NOMO-1 treated with DMSO at 0.1 percent for 48 hours (cell line): ENCODE measurements at regions not wholly inside any gene's neighbourhood (a gene's known extent, or its start where the extent isn't known, plus 50 kb on each side); places are given as distances from the start of the nearest gene placed in this dataset.
"Not testable (repeated sequence)": the region's sequence is repeated elsewhere in the genome, so short reads cannot be mapped to it uniquely, and the experiment has no call there.

ENCODE experiments used
- DNase-seq: peaks from one replicate; lab custom pipeline; 2025; ENCODE audit not compliant: unreplicated experiment; lab: John Stamatoyannopoulos, UW

DNA sequence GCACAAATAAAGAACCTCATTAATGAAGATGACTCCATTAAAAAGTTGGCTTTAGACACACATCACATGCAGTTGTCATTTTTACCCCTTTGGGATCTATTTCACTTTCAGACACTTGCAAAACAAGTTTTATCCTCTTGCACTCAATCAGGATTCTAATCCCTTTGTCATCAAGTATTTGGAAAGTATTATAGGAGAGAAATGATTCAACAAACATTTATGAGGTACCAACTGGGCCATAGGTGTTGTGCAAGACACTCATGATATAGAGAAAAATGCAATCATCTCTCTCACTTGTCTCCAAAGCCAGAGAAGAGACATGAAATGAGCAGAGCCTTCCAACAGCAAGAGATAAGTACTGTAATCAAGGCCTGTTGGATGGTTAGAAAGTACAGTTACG is 327.7 kb downstream of the RMST start:
- no peak for DNase-seq

DNA sequence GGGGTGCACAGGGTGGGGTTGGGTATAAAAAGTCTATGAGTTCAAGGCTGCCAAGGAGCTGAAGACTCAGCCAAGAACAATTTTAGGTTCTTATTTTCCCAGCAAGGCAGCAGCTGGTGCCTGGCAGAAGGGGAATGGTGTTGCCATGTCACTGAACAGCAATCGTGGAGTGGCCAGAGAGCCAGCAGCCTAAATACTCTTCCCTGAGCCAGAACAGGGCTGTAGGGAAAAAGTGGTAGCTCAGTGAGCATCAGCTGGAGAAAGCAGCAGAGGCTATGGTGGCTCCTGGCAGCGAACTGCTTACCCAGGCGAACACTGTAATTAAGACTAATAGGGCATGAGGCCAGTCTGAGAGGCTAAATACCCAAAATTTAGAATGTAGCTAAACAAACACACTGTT is 334.9 kb downstream of the RMST start:
- DNase-seq = no peak

DNA sequence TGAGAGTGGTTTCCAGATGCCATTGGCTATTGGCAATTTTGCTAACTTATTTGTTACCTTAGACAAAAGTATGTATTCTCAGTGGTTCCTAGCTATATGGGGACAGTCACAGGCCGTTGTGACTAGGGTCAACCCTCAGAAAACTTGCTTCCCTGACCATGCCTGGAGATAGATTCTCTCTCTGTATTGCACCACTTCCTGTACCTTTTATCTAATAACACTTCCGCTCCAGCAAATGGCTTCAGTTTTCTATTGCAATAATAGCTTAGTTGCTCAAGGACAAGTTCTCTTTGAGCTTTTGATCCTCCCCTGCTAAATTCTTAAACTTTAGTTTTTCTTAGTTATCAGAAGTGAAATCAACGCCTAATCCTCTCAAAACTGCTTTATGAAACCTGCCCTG is 338.0 kb downstream of the RMST start:
- peak; percentile 82 for DNase-seq

DNA sequence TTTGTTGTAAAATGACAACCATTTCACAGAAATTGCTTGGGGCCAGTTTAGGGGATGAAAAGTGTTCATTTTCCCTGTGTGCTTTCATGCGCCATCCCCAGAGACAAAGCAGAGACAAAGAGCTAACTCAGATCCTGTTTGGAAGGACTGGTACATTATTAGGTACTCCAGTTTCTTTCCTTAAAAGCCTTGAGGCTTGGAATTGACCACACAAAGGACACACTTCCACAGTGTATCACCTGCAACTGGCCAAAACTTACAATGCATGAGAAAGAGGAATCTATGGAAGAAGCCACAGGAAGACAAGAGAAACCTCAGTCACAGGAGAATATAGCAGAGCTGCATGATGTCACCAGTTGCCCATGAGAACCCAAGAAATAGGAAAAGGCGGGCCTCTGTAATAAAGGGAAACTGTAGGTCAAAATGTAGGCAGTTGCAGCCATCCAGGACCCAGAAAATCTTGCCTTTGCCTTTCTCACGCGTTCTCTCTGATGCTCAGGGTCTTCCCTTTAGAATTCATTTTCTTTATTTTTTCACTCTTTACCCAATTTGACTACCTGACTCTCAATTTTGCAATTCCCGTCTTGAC is 339.0 kb downstream of the RMST start:
- no peak for DNase-seq

DNA sequence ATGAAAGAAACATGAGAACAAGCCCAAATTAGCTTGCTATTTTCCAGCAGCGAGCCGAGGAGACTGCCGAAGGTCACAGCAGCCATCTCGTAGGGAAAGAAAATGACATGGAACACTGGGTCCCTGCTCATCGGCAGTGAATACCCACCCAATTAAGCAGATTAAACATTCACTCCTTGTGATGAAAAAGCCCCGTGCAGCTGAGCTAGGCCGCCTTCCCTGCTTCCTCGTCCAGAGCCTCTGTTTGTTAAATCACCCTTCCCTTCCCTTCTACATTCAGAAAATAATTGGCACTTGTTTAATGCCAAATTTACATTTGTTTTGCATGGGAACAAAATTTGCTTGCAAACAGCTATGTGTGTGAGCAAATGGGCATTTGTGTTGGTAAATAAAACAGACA is 342.5 kb downstream of the RMST start:
- DNase-seq = no peak

DNA sequence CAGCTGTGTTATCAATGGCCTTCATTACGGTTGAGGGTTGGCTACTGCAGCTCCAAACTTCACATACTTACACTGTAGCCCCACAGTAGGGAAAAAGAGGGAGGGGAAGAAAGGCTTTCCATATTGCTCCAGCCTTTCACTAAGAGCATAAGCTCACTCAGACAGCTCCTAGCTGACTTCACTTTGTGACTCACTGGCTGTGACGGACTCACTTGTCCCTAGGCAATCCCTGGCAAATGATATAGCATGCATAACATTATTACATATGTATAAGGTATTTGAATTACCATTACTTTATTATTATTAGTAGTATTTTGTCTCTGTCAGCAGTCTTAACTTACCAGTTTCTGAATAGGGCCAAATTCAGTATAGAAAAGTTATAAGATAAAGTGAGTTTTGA is 350.7 kb downstream of the RMST start:
- no peak for DNase-seq

DNA sequence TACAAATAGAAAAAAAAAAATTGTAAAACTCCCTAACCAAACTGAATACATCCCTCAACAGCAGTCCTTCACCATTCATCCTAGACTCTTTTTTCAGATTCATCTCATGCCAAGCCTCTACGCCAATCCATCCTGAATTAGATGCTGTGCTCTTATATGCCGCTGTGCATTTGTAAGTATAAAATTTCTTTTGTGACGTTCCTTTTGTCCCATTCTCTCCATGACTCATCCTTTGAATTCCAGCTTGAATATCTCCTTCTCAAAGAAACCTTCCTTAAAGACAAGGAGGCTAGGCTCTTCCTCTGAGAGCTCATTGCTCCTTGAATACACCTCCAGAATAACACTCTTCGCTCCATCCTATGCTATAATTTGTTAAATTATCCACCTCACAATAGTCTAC is 359.2 kb downstream of the RMST start:
- DNase-seq = no peak

DNA sequence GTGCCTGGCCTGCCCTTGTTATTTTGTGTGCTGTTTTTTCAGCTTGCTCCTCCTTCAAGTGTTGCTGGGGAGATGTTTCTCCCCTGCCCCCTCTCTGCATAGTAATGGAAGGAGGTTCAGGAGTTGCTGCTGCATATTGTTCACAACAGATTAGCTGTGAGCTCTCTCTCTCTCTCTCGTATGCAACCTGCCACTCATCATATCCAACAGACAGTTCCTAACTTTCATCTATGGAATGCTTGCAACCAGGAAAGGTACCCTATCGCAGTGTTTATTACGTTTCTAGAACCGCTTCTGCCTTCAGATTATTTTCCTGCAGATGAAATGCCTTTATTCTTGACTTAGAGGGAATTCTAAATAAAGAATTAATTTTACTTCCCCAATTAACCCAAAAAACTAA is 372.9 kb downstream of the RMST start:
- no peak for DNase-seq

DNA sequence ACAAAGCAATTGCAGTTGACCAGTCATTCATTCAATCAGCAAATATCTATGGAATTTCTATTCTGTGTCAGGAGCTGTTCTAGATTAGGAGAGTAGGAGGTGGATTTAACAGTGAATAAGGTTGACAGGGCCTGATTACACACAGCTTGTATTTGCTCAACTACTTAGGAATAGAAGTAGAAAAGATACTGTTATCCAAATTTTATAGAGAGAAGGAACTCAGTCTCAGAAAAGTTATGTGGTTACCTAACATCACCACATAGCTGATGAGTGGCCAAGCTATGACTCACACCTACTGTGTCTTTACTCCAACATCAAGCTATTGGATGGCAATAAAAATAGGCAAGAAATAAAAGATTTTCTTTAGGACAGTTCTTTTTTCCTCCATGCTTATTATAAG is 374.8 kb downstream of the RMST start:
- peak; percentile 4 for DNase-seq

DNA sequence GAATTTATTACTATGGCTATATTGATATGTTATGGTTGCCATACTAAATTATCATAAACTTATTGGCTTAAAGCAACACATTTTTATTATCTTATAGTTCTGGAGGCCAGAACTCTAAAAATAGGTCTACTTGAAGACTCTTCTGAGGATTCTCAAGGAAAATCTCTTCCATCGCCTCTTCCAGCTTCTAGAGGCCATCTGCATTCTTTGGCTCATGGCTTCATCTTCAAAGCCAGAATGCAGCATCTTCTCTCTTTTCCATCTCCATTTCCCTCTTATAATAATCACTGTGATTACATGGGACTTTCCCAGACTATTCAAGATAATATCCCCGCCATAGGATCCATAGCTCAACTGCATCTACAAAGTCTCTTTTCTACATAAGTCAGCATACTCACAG is 385.4 kb downstream of the RMST start:
- DNase-seq = no peak

DNA sequence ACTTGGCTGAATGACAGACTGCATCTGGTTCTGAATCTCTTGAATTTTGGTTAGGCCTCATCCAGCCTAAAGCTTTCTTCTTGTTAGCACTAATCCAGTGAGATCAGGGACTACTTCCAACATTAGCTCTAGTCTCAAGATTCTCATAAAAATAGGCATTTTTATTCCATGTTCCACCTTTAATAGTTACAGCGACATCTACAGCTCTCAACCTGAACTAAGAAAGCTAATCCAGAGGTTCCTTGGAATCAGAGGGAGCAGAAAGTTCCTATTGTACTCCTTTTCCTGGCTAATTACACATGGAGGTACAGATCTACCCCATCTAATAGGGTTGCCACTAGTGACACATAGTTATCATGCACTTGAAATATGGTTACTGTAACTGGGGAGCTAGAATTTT is 391.9 kb downstream of the RMST start:
- no peak for DNase-seq

DNA sequence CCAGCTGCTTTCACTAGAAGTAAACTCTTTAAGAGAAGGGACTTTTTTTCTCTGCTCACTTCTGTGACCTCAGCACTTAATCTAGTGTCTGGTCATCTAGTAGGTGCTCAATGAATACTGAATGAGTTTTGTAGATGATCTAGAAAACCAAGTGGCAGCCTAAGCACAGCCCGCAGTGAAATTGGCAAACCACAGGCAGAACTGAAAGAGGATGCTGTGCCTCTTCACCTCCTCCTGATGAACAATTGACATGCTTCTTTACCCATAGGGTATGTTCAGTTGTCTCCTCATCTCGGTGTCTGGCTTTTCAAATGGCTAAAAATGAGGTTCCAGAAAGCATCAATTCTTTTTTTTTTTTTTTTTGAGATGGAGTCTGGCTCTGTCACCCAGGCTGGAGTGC is 399.5 kb downstream of the RMST start:
- DNase-seq = no peak

DNA sequence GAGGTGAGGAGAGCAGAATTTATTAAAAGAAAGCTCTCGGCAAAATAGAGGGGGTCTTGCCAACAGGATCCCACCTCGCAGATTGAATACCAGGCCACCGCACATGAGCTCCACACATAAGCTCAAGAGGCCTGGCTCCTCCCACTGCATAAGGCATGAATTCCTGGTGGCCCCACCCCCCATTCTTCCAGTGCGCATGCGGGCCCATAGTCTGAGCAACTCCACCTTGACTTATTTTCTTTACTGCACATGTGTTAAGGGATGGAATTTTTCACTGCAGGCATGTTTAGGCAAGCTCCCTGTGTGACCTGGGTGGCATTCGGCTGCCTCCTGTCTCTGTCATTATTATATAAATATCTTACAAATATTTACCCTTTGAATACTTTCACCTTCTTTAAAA is 412.5 kb downstream of the RMST start:
- DNase-seq = no peak

DNA sequence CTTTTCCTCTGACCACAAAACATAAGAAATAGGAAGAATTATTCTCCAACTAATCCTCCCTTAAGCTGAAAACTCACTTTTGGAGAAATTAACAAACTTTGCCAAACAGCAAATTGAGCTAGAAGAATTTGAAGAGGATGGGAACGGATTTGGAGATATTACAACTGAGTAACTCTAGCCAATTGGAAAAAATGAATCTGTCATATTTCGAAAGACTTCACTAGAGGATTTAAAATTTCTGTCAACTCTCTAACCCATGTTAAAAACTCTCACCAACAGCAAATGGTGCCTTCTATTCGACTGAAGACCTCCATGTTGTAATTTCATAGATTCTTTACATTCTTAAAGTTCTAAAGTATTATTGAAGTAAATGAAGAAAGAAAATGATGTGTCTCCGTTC is 414.2 kb downstream of the RMST start:
- no peak for DNase-seq

DNA sequence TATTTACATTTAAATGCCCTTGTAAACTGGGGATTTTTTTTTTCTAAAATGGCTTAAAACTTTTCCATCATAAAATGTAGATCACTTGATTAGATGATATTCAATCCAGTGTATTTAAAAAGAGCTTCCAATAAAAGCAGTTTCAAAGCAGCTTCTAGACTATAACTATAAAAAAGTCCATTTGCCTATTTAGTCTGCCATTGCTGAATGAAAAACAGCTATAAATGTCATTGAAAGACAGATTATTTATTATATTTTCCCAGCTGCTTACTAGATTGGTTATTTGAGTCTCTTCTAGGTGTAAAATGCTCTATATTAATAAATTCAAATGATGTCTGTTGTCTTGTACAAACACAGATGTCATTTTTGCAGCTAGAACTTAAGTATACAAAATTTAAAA is 414.8 kb downstream of the RMST start:
- no peak for DNase-seq

DNA sequence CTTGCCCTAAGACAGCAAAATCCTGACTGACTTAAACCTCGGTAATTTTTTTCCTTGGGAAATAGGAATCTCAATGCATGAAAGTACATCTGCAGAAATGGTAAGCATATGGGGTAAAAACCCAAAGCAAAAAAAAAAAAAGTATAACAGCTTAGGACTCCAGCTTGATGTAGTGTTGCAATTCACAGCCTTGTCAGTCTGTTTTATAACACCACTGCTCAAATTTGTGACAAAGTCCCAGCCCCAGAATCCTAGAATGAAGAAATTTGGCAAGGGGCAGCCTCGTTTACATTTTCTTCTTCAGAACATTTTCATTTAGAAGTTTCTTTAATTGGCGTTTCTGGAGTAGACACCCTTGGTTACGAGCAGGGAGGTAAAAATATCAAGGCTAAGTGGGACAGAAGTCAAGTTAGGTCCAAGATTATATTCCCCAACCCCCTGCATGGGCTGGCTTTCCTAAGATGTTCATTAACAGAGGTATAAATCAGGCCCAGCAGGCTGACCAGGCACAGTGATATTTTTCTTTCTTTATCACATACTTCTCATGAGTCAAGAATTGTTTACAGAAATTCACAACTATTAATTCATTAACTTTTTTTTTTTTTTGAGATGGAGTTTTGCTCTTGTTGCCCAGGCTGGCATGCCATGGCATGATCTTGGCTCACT is 424.0 kb downstream of the RMST start:
- DNase-seq = no peak

DNA sequence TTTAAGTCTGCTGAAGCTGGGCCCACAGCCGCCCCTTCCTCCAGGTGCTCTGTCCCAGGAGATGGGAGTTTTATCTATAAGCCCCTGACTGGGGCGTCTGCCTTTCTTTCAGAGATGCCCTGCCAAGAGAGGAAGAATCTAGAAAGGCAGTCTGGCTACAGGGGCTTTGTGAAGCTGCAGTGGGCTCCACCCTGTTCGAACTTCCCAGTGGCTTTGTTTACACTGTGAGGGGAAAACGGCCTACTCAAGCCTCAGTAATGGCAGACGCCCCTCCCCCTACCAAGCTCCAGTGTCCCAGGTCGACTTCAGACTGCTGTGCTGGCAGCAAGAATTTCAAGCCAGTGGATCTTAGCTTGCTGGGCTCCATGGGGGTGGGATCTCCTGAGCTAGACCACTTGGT is 435.3 kb downstream of the RMST start:
- not testable (repeated sequence) for DNase-seq

DNA sequence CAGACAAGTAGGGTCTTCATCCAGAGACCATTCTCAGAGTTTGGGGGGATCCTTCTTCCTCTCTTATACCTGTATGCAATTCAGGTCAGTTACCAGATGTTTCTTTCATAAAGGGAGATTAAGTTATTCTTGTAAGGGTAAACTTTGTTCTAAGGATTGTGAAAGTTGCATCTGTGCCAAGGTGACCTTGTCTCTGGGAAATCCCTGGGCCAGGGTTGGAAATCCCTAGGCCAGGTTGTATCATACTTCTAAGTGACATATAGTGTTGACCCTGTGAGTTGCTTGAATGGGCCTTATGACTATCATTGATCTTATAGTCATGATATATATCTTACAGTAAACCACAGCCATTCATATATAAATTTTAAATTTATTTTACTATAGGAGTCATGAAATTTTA is 436.9 kb downstream of the RMST start:
- no peak for DNase-seq

DNA sequence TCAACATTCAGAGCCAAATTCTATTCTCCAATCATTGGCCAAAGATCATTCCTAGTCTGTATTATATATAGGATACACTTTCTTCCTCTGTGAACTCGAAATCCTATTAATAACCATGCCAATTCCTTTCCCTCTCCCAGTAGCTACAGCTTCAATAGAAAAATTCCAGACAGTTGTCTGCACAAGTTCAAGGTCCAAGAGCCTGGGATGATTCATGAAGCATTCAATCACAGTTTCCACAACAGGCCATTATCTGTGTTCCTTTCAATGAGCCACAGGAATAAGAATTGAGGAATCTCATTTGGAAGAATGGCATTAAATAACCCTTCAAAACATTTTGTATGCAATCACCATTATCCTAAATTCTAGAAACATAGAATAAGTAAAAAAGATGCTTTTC is 437.4 kb downstream of the RMST start:
- DNase-seq = no peak

DNA sequence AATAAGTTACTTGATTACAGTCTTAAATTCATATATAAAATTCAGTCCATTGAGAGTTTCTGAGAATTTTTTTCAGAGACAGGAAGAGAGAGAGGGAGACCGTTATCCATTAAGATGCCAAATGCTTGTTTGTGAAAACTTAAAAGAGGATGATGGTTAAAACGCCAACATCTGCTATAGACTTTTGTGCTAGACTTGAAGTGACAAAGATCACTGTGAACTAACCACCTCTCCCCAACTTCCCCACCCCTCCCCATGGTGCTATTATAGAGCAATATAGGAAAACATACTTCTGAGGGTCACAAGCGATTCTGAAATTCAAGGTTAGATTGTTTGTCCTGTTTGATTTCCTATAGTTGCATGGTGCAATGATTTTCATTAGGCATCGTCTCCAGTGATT is 440.8 kb downstream of the RMST start:
- no peak for DNase-seq

DNA sequence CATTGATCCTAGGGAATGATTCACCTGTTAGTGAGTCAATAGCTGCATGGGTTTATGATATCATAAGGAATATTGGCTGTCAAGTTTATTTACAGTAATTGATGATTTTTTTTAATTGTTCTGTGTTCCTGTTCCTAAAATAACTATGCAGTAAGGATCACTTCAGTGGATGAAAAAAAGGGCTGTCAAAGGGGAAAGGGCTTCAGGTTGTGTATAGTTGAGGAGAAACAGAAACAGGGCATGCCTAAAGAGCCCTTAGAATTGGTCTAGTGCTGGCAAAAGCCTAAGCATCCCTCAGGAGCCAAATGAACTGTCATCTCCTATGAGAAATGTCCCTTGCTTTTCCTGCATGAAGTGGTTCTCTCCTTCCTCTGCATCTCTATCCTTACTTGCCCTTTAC is 444.9 kb downstream of the RMST start:
- no peak for DNase-seq

DNA sequence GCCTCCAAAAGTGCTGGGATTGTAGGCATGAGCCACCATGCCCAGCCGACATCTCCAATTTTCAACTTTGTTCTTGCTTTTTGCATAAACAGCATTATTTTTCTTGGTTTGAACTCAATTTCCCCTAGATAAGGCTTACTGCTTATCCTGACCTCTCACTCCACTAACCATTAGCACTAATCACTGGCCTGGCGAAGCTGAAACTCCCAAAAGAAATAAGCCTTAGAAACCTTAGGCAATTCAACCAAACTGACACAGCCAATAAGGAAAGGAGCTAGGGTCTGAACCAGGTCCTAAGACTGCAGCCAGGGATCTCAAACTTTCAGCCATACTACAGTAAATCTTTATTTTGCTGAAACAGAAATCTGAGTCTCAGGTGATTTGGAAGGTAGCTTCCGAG is 448.0 kb downstream of the RMST start:
- no peak for DNase-seq

DNA sequence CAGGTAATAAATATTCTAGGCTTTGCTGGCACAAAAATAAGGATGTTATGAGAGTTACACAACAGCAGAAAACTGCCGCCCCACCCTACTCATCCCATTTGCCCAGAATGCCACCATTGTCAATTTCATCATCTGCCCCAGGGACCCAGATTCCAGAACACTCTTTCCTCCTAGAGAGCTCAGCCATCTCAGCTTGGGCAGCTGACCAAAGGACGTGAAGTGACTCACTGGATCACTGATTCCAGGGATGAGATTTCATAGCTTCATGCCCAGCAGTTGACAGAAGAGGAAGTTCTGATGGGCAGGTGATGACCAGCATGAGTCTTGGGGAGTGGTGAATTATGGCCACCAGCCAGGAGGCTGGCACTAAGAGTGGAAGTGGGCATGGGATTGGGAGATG is 450.3 kb downstream of the RMST start:
- DNase-seq = no peak
